Activated CD8-positive, alpha-beta memory T cell treated with anti-CD3 and anti-CD28 coated beads, Interleukin-2, amount 10 ng/mL, durations not matched to agents 7 days and 5 days (primary cell): ENCODE measurements at regions not wholly inside any gene's neighbourhood (a gene's known extent, or its start where the extent isn't known, plus 50 kb on each side); places are given as distances from the start of the nearest gene placed in this dataset.

Experiments
- ATAC-seq: fragments of 150-1000 bp; cut with Tn5 transposase; one replicate; pipeline ENCODE4 v1.10.0; 2021; ENCODE audit warnings: moderate library complexity
- CTCF ChIA-PET: fragments of 350-600 bp; sonication (Branson Sonifier 250); formaldehyde crosslinking; loops from one replicate; lab custom pipeline; 2021; ENCODE audit warnings: antibody characterized with exemption; lab: Charles Lee
- DNase-seq: peaks from one replicate; pipeline ENCODE4 v3.0.0-alpha.2; 2020
- H3K27ac Mint-ChIP-seq: one replicate; pipeline ENCODE4 v1.8.0; 2021; ENCODE audit warnings: mild to moderate bottlenecking, mixed read lengths
- H3K27me3 Mint-ChIP-seq: one replicate; pipeline ENCODE4 v1.8.0; 2021; ENCODE audit warnings: mixed read lengths
- H3K36me3 Mint-ChIP-seq: one replicate; pipeline ENCODE4 v1.8.0; 2021; ENCODE audit warnings: mild to moderate bottlenecking, mixed read lengths
- H3K4me1 Mint-ChIP-seq: one replicate; pipeline ENCODE4 v1.8.0; 2021; ENCODE audit warnings: mixed read lengths
- H3K4me3 Mint-ChIP-seq: one replicate; pipeline ENCODE4 v1.8.0; 2021; ENCODE audit warnings: mild to moderate bottlenecking, moderate library complexity, mixed read lengths
- H3K9me3 Mint-ChIP-seq: one replicate; pipeline ENCODE4 v1.8.0; 2022; ENCODE audit warnings: low read depth, mixed read lengths

- no peak for DNase-seq
- Mint-ChIP-seq H3K27me3 (peaks cover 3% of the 10 kb centered on the region), H3K4me3 (no peak overlapping the region), H3K4me1 (no peaks in the 10 kb centered on the region), H3K36me3 (no peaks in the 10 kb centered on the region), H3K9me3 (no peaks in the 10 kb centered on the region), H3K27ac (no peak overlapping the region)
- CTCF ChIA-PET: no interaction called here
- no peak for ATAC-seq
Measured at GRCh38 chr6:139823099-139823807, 448.8 kb upstream of the CITED2 start.

GRCh38 chr6:139821676-139822223 lies 447.3 kb upstream of the CITED2 start:
- Mint-ChIP-seq H3K36me3 (no peaks in the 10 kb centered on the region), H3K4me3 (no peak overlapping the region), H3K9me3 (no peaks in the 10 kb centered on the region), H3K27me3 (peaks cover 3% of the 10 kb centered on the region), H3K4me1 (no peaks in the 10 kb centered on the region), H3K27ac (no peak overlapping the region)
- DNase-seq (no peak), ATAC-seq (no peak)
- CTCF ChIA-PET: no interaction called here

- Mint-ChIP-seq H3K4me1 (no peaks in the 10 kb centered on the region), H3K4me3 (no peak overlapping the region), H3K27me3 (peaks cover 3% of the 10 kb centered on the region), H3K9me3 (no peaks in the 10 kb centered on the region), H3K36me3 (no peaks in the 10 kb centered on the region), H3K27ac (no peak overlapping the region)
- CTCF ChIA-PET: no interaction called here
- no peak for ATAC-seq
- no peak for DNase-seq
Measured at GRCh38 chr6:139820210-139820609, 445.8 kb upstream of the CITED2 start.

- Mint-ChIP-seq H3K4me1 (no peaks in the 10 kb centered on the region), H3K4me3 (no peak overlapping the region), H3K36me3 (no peaks in the 10 kb centered on the region), H3K27ac (no peak overlapping the region), H3K27me3 (peaks cover 3% of the 10 kb centered on the region), H3K9me3 (peaks cover 2% of the 10 kb centered on the region)
- CTCF ChIA-PET: no interaction called here
- DNase-seq (no peak), ATAC-seq (no peak)
Measured at GRCh38 chr6:139819776-139820175, 445.3 kb upstream of the CITED2 start.

GRCh38 chr6:139812939-139813338 lies 438.5 kb upstream of the CITED2 start:
- peaks cover 3% of the 10 kb centered on the region for H3K9me3 Mint-ChIP-seq
- CTCF ChIA-PET: no interaction called here
- DNase-seq (no peak), ATAC-seq (no peak)
- H3K27me3 Mint-ChIP-seq: peaks cover 4% of the 10 kb centered on the region
- no peak overlapping the region for H3K27ac Mint-ChIP-seq
- H3K4me1 Mint-ChIP-seq: no peaks in the 10 kb centered on the region
- H3K36me3 Mint-ChIP-seq: no peaks in the 10 kb centered on the region
- no peak overlapping the region for H3K4me3 Mint-ChIP-seq

GRCh38 chr6:139801571-139802321 lies 427.3 kb upstream of the CITED2 start:
- ATAC-seq (no peak), DNase-seq (no peak)
- no peak overlapping the region for H3K27ac Mint-ChIP-seq
- H3K4me1 Mint-ChIP-seq: no peaks in the 10 kb centered on the region
- H3K4me3 Mint-ChIP-seq: no peak overlapping the region
- peaks cover 3% of the 10 kb centered on the region for H3K9me3 Mint-ChIP-seq
- H3K27me3 Mint-ChIP-seq: no peaks in the 10 kb centered on the region
- peaks cover 3% of the 10 kb centered on the region for H3K36me3 Mint-ChIP-seq
- CTCF ChIA-PET: interaction anchor here (0.6 to 0.7 kb wide), 2 partner anchors 14 to 793 kb away, joined by 3 read pairs; no protein-coding TSS in a partner anchor

GRCh38 chr6:139800837-139801236 lies 426.4 kb upstream of the CITED2 start:
- CTCF ChIA-PET: no interaction called here
- DNase-seq: no peak
- peaks cover 3% of the 10 kb centered on the region for H3K36me3 Mint-ChIP-seq

GRCh38 chr6:139790527-139790926 lies 416.1 kb upstream of the CITED2 start:
- CTCF ChIA-PET: no interaction called here

More at GRCh38 chr6:139800837-139801236, 426.4 kb upstream of the CITED2 start:
- no peak overlapping the region for H3K4me3 Mint-ChIP-seq
- no peaks in the 10 kb centered on the region for H3K4me1 Mint-ChIP-seq
- no peak for ATAC-seq
- no peak overlapping the region for H3K27ac Mint-ChIP-seq
- no peaks in the 10 kb centered on the region for H3K27me3 Mint-ChIP-seq
- peaks cover 3% of the 10 kb centered on the region for H3K9me3 Mint-ChIP-seq

GRCh38 chr6:139784222-139784769 lies 409.8 kb upstream of the CITED2 start:
- no peak overlapping the region for H3K4me3 Mint-ChIP-seq
- no peak for DNase-seq
- no peaks in the 10 kb centered on the region for H3K4me1 Mint-ChIP-seq
- CTCF ChIA-PET: no interaction called here
- H3K27ac Mint-ChIP-seq: no peak overlapping the region
- H3K36me3 Mint-ChIP-seq: no peaks in the 10 kb centered on the region
- peaks cover 2% of the 10 kb centered on the region for H3K9me3 Mint-ChIP-seq
- no peak for ATAC-seq
- peaks cover 4% of the 10 kb centered on the region for H3K27me3 Mint-ChIP-seq

More at GRCh38 chr6:139790527-139790926, 416.1 kb upstream of the CITED2 start:
- H3K4me3 Mint-ChIP-seq: no peak overlapping the region
- ATAC-seq (no peak), DNase-seq (no peak)
- no peaks in the 10 kb centered on the region for H3K9me3 Mint-ChIP-seq
- no peak overlapping the region for H3K27ac Mint-ChIP-seq
- no peaks in the 10 kb centered on the region for H3K27me3 Mint-ChIP-seq
- no peaks in the 10 kb centered on the region for H3K36me3 Mint-ChIP-seq
- H3K4me1 Mint-ChIP-seq: no peaks in the 10 kb centered on the region

- Mint-ChIP-seq H3K27me3 (peaks cover 4% of the 10 kb centered on the region), H3K27ac (no peak overlapping the region), H3K36me3 (no peaks in the 10 kb centered on the region), H3K4me1 (no peaks in the 10 kb centered on the region), H3K9me3 (peaks cover 2% of the 10 kb centered on the region), H3K4me3 (no peak overlapping the region)
- CTCF ChIA-PET: no interaction called here
- DNase-seq (no peak), ATAC-seq (no peak)
Measured at GRCh38 chr6:139779988-139780774, 405.7 kb upstream of the CITED2 start.

- no peak for ATAC-seq
Measured at GRCh38 chr6:139778688-139779087, 404.2 kb upstream of the CITED2 start.

GRCh38 chr6:139778106-139778505 lies 403.7 kb upstream of the CITED2 start:
- peaks cover 4% of the 10 kb centered on the region for H3K27me3 Mint-ChIP-seq
- CTCF ChIA-PET: no interaction called here

More at GRCh38 chr6:139778688-139779087, 404.2 kb upstream of the CITED2 start:
- no peak for DNase-seq
- Mint-ChIP-seq H3K4me3 (no peak overlapping the region), H3K9me3 (no peaks in the 10 kb centered on the region), H3K27me3 (peaks cover 4% of the 10 kb centered on the region), H3K4me1 (no peaks in the 10 kb centered on the region), H3K36me3 (no peaks in the 10 kb centered on the region), H3K27ac (no peak overlapping the region)
- CTCF ChIA-PET: interaction anchor here (1.0 kb wide), 1 partner anchor 13 kb away, joined by 3 read pairs; no protein-coding TSS in a partner anchor

More at GRCh38 chr6:139778106-139778505, 403.7 kb upstream of the CITED2 start:
- DNase-seq: no peak
- no peak for ATAC-seq
- no peak overlapping the region for H3K27ac Mint-ChIP-seq
- H3K36me3 Mint-ChIP-seq: no peaks in the 10 kb centered on the region
- H3K4me3 Mint-ChIP-seq: no peak overlapping the region
- no peaks in the 10 kb centered on the region for H3K9me3 Mint-ChIP-seq
- no peaks in the 10 kb centered on the region for H3K4me1 Mint-ChIP-seq
